Activated CD8-positive, alpha-beta memory T cell treated with anti-CD3 and anti-CD28 coated beads for 24 hours (primary cell): ENCODE measurements at regions not wholly inside any gene's neighbourhood (a gene's known extent, or its start where the extent isn't known, plus 50 kb on each side); places are given as distances from the start of the nearest gene placed in this dataset.

Experiments
- DNase-seq: peaks from one replicate; pipeline ENCODE4 v3.0.0-alpha.2; 2020

DNA sequence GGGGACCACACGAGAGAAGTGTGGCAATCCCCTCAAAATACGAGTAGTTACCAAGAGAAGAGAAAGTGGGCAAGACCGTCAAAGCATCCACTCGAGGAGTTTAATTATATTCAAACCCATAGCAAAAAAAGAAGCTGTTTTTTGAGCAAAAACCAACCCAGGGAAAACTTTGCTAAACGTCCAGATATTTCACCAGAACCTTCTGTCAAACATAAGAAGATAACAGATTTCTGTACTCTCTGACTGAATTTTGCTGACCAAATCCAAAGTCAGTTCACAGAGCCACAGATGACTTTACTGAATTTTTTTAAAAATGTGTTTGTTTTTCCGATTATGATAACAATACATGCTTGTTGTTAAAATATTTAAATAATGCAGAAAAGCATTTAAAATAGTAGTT, 145.6 kb upstream of the PTPN1 start:
- no peak for DNase-seq

DNA sequence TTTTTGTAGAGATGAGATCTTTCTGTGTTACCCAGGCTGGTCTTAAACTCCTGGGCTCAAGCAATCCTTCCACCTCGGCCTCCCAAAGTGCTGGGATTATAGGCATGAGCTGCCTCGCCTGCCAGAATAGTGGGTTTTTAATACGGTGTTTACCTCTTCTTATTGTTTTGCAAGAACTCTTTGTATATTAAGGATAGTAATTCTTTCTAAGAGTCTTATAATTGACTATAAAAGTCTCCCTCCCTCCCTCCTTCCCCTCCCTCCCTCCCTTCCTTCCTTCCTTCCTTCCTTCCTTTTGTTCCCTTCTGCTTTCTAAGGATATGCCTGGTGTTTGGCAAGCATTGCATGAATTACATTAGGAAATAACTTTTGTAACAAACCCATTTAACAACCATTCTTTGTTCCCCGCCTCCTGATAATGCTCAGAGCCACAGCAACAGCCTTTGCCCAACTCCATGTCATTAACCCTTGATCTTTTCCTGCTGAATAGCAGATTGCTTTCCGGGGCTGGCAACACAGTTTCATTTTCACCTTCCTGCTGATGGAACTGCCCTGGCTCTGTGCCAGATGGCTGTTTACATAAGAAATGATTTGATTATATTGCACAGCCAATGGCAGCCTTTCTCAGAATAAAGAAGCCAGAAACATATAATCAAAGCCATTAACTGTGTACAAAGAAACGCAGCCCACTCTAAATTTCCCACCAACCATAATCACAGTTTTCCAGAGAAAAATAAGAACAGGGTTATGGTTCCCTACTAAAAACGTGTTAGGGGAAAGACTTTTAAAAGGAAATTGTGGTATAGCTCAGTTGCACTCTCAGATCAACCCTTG, 143.7 kb upstream of the PTPN1 start:
- no peak for DNase-seq

DNA sequence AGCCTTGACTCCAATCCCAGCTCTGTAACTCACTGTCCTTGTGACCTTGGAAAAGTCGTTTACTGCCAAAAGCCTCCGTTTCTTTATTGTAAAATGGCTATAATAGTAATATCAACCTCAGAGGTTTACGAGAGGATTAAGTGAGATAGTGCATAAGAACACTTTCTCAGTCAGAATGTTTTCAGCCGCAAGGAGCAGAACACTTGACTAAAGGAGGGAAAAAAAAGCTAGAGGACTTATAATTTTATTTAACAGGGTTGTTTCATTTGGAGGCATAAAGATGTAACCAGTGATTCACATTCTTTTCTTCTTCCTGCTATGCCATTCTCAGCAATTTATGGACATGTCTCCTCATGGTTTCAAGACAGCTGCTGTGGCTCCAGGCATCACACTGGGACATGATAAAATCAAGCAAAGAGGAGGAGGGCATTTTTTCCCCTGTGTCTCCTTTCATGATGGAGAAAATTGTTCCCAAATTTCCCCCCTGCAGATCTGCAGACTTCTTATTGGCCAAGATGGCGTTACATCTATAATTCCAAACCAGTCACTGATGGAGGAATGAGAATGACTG, 143.0 kb upstream of the PTPN1 start:
- DNase-seq = no peak

DNA sequence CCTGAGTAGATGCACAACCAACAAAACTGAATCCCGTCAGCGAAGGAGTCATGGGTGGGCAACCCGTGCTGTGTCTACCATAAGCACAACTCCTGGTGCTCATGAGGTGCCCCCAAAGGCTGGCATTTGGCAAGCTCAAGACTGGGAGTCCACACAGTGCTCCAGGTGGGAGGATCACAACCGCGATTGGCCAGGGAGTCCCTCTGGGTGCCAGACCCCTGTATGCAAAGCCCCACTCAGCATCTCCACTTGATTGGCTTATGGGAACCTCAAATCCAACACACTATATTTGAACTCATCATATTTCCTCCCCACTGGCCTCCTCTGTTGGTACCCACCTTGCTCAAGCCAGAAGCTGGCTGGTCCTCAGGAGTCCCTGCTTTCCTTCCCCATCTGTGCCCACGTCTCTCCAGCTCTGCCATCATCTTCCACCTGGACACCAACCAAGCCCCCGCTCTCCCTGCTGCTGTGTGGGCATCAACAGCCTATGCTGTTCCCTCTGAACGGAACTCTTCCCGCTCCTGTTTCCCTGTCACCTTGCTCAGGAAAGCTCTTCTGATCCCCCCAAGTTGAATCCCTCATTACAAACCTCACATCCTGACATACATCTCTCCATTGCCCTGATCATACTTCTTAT, 142.3 kb upstream of the PTPN1 start:
- no peak for DNase-seq

DNA sequence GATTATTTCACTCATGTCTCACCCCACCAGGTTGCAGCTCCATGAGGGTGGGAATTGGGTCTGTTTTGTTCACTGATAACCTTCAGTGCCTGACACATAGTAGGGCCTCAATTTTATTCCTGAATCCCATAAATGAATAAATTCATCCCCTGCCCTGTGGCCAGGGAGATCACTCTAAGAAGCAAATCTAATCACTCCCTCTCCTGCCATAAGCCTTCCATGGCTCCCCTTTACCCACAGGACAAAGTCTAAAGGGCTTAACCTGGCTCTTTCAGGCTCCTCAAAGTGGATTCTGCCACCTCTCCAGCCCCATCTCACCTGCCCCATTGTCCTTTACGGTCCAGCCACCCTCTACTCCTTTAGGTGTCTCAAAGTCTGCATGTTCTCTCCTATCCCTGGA, 141.8 kb upstream of the PTPN1 start:
- DNase-seq = no peak

DNA sequence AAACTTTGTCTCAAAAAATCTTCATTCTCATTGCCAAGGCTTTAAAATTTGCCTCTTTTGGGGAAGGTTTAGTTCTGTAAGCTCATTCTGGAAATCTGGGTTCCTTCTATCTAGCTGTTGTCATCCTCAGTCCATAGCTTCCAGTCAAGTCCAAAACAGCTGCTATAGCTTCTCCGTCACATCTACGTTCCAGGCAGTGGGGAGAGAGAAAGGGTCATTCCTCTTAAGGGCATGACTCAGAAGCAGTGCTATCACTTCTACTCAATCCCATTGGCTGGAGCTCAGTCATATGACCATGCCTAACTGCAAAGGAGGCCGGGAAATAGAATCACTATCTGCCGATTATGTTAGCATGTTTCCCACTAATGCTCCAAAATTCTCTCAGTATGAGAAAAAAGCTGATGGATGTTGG, 141.4 kb upstream of the PTPN1 start:
- DNase-seq = no peak

DNA sequence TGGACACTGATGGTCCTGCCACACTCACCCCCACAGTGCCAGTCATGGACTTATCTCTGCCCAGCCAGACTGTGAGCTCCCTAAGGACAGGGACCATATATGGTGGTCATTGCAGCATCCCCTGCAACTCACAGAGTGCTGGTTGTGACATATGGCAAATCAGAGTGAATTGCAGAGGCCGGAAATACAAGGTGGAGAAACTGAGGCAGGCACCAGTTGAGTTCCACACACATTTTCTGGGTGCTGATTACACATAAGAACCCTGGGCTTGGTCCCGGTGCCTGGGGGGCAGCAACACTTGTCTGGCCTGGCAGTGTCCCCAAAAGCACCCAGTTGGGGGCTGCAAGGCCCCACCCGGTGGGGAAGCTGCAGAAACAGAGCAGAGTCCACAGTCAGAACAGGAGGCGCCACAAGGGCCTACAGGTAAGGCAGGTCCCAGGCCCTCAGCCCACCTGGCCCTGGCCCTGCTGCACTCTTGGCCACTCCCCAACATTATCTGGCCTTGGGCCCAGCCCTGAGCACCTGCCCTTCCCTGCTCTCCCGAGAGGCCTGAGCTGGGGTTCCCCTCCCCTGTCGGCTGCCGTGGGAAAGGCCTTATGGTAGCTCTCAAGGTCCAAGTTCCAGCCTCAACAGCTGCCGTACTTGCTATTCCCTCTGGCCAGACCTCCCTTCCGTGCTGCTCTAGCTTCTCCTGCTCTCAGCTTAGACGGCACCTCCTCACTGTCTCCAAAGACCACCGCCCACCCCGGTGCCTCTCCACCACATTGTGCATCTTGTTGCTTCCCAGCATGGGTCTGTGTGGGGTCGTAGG, 140.8 kb upstream of the PTPN1 start:
- DNase-seq = no peak

DNA sequence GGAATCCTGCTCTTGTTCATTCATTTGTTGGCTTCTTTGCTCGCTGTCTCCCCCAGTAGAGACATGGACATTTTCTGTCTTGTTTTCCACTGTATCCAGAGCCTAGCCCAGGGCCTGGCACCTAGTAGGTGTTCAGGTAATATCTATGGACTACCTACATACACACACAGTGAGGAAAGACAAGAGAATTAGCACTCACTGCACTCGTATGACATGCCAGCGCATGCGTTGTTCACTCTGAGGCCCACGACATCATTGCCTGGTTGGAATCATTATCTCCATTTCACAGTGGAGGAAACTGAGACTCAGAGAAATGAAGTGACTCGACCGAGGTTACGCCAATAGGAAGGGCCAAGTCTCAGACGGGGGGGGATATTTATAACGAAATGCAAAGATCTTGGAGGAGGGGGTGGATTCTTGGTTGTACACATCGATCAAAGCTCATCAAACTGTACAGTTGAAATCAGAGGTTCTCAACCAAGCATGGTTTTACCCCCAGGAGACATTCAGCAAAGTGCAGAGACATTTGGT, 140.1 kb upstream of the PTPN1 start:
- no peak for DNase-seq

DNA sequence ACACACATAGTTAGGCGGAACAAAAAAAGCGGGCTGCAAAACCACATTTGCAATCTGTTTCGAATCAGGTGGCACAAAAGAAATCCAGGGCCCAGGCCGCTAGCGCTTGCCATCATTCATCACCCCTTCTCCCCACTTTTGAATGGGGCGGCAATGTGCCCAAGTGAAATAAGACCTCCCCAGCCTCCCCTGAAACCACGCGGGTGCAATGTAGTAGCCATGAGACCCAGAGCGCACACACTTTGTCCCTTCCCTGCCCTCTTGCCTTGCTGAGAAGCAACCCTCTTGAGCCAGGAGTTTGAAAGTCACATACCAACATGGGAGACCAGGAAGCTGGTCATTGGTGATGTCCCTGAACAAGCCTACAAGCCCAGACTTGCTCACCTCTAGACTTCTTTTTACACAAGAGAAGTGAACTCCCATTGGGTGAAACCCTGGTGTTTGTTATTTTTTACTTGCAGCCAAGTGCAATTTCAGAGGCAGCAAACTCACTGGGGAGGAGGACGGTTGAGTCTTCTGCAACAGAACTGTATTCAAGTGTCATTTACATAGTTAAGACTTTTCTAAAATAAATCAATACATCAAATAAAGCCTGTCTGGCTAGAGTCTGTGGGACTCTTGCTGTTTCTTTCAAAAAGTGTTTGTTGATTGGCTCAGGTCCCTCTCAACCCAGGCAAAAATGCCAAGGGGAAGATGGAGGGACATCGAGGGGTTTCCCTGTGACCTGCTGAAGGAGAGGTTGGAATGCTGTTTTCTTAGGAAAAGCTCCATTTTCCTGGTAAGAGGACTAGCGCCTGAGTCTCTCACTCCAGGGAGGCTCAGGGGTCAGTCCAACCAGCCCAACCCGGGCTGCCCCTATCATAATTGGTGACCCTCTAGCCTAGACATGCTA, 138.1 kb upstream of the PTPN1 start:
- DNase-seq = no peak

DNA sequence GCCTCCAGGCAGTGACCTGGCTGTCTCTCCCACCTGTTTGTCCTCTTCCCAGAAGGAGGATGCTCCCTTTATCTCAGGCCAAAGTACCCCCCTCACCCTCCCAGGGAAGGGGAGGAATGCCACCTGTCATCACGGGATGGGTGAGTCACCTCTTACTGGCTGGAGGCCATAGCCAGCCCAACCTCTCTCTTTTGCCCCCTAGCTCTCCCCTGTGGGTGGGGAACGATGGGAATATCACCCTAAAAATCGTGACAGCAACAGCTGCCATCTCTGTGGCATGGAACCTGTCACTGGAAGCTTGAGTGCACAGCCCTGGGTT, 137.5 kb upstream of the PTPN1 start:
- no peak for DNase-seq

DNA sequence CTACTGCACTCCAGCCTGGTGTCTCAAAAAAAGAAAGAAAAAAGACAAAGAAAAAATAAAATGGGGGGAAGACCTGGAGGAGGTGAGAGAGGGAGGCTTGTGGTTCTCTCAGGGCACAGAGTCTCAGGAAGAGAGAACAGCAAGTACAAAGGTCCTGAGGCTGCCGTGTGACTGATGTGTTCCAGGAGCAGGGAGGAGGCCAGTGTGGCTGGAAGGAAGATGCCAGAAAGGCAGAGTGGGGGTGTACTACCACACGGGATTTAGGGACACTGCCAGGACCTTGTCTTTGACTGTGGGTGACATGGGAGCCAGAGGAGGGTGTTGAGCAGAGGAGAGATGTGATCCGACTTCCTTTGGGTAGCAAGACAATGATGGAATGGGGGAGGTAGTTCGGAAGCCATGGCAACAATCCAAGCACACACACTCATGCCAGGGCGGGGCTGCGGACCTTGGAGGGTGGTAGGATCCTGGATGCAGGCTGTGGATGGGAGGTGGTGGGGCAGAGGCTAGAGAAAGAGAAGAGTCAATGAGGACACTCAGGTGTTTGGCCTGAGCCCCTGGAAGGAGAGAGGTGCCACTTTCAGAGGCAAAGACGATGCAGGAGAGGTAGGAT, 136.4 kb upstream of the PTPN1 start:
- no peak for DNase-seq

DNA sequence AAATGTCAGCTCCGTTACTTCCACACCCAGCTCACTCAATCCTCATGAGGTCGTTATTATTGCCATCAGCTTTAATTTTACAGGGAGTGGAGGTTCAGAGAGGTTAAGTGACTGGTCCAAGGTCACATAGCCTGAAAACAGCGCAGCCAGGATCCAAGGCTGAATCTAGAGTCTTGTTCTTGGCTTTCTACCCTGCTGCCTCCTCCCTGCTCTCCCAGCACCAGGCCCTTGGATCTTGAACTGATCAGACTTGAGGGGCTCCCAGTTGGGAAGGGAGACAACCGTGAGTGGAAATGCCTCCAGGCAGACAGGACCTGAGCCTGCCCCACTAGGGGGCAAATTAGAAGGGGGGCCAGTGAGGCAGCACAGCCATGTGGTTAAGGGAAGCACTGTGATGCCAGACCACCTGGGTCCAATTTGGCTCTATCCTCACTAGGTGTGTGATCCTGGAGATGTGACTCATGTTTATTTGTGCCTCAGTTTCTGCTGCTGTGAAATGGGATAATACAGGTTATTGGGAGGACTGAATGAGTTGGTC, 135.6 kb upstream of the PTPN1 start:
- no peak for DNase-seq

DNA sequence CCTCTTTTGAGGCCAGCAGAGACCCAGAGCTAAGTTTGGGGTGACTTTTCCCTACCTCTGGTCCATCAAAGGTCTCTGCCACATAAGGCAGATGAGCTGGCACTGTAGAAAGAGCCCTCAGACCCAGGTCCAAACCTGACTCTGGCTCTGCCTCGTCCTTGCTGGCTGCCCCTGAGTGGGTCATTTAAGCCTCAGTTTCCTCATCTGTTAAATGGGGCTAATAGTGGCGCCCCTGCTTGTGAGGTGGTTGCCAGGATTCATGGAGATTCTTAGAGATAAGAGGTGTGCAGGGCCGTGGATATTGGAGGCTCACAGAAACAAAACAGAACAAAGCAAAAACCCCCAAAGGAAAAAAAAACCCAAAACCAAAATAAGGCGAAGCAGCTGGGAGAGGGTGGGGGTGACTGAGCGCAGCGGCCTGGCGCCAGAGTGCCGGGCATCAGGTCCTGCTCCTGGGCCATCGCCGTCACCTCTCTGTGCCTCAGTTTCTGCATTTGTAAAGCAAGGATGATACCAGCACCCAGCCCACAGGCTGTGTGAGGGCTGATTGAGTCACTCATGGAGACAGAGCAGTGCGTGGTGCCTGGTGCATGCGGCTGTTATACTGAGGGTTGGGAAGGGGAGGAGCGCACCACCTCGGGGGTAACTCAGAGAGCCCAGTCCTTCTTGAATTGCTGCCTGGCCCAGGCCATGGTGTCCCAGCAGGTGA, 133.8 kb upstream of the PTPN1 start:
- DNase-seq = no peak

DNA sequence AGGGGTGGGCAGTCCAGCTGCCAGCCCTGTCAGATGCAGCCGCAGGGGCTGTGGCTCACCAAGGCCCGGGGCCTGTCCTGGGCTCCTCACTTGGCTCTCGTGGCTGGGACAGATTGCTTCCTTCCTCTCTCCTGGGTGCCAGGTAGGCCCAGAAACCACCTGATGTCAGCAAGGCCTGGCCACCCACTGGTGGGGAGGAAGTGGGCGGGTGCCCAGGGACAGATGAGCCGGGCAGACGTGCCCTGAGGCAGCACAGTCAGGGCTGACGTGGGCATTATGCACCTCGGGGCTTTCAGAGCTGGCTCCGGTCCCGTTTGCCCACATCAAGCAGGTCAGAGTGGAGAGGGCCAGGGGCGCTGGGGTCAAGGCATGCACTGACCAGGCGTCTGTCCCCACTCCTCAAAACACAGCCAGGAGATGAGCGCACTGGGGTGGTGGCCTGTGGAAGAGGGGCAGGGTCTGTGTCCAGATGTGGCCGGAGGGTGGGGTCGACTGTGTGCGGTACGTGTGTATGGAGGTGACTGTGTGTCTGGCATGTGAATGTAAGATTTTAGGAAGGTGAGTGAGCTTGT, 133.2 kb upstream of the PTPN1 start:
- DNase-seq = no peak

DNA sequence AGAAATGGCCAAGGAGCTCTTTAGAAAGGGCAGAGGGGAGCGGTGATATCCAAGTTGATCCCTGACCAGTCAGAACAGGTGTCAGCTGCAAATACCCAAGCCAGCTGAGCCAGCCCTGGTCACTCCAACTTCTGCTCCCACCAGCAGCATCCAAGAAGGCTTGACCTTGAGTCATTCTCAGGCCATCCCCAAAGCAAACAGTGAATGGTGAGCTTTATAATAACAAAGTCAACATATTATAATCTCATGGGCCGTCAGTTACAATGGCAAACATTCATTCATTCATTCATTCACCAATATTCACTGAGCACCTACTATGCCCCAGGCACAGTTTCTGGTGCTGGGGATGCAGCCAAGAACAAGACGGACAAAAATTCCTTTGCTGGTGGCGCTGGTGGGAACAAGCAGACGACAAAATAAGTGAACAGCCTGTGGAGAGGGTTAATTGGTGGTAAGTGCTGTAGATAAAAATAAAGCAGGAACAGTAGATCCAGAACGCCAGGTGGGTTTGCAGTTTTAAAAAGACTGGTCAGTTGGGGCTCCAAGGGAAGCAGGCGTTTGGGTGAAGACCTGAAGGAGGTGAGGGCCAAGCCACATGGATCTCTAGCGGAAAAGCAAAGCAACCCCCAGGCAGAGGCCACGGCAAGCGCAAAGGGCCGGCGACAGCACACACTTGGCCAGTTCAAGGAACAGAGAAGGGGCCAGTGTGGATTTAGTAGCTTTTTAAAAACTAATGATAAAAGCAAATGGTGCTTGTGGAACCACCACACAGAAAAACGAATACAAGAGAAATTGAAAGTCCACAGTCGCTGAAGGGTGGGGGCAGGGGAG, 131.8 kb upstream of the PTPN1 start:
- DNase-seq = no peak

DNA sequence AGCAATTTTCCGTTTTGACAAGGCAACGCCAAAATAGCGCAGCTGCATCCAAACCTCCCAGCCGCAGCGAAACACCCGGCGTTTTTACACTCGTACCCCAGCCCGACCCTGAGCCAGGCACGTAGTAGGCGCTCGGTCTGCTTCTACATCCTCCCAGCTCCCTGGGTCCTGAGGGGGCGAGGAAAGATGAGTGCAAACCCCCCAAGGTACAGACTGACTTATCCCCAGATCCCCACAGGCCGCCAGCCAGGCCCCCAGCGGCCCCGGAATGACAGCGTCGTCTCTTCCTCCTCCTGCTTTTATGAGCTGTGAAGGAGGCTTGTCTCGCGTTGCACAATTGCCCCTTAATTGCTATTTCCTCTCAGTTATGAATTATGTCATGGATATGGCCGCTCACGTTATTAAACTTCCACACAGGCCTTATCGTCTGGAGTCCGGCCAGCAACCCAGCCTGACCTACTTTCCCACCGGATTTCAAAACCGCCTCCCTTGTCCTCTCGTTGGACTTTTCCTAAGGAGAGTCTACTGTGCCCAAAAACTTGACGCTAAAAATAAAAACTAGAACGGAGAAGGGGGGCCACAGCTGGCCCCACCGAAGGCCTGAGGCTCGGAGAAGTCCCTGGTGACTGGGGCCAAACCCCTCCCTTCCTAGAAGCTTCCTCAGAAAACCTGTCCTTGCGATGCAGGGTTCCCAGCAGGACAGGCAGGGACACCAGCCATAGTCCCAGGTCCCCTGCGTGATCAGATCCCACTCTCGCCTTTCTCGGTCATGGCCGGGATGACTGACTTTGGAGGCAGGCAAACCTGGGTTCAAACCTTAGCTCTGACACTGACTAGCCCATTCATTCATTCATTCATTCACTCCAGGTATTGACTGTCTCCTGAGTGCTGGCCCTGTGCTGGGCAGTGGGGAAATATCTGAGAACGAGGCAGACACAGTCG, 130.9 kb upstream of the PTPN1 start:
- no peak for DNase-seq

DNA sequence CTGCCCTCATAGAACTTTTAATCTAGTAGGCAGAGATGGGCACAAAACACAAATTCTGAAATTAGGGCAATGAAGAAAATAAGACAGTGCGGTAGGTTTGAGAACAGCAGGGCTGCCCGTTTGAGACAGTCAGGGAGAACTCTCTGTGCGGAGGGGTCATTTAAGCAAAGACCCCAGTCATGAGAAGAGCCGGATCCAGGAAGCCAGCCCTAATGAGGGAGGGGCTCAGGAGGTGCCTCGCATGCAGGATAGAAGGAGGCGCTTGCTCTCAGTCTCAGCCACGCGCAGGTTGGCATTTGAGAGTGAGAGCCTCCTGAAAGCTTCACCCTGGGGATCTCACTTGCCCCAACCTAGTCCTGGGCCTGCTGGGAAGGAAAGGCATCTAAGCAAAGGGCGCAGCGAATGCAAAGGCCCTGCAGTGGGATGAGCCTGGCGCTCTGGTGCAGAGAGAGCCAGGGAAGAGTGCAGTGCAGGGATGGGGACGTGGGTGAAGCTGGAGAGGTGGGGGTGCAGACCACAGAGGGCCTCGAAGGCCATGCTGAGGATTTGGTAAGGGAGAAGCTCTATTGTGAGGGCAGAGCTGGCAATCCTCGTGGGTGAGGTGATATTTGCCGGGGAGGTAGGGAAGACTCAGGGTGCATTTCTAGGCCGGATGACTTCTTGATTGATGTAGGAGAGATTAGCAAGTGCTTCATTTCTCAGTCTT, 130.0 kb upstream of the PTPN1 start:
- DNase-seq = no peak

DNA sequence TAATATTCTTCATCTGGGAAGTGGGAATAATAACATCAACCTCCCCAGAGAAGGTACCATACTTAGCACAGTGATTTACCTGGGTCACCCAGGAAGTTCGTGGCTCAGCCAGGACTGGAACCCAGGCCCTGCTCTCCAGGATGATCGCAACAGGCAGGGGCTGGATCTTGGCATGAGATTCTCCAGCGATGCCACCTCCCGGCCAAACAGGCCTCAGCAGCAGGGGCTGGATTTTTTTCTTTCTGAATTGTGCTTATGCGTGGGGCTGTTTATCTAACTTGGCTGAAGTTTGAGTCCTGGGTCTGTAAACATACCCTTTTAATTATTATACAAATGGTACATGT, 129.5 kb upstream of the PTPN1 start:
- DNase-seq = no peak
